ENCODE measurements at regions not wholly inside any gene's neighbourhood (a gene's known extent, or its start where the extent isn't known, plus 50 kb on each side); places are given as distances from the start of the nearest gene placed in this dataset.

DNA sequence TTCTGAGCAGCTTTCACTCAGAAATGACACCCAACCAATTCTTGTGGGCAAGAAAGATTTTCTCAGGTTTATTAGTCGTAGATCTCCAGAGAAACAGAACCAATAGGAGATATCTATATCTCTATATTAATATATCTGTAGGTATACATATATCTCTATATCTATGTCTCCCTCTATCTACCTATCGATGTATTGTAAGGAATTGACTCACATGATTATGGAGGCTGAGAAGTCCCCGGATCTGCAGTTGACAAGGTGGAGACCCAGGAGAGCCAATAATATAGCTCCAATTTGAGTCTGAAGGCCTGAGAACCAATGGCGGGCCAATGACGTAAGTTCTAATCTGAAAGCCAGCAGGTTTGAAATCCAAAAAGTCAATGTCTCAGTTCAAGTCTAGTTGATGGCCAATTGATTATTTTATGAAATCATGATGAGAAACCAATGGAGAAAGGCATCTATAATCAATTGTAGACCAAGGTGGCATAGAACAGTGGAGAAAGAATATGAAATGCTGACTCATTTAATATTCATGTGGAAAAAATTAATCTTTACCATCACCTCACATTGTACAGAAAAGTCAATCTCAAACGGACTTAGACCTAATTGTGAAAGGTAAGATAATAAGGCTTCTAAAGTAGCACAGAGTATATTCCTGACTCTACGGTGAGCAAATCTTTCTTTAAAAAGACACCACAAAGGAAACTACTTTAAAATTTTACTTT is 65.6 kb upstream of the CHRNA7 start:
- DNase-seq (ENCODE audit: low read depth) (no peak), FAIRE-seq (no peak)
- Histone ChIP-seq H3K27me3 (ENCODE audit: control insufficient read depth, insufficient read depth, low read length) (no peaks in the 10 kb centered on the region), H3K36me3 (ENCODE audit: control insufficient read depth, insufficient read depth, low read length) (no peaks in the 10 kb centered on the region), H3K4me3 (ENCODE audit: low read depth, low read length) (no peak overlapping the region)
- TF ChIP-seq, protein P1, sequence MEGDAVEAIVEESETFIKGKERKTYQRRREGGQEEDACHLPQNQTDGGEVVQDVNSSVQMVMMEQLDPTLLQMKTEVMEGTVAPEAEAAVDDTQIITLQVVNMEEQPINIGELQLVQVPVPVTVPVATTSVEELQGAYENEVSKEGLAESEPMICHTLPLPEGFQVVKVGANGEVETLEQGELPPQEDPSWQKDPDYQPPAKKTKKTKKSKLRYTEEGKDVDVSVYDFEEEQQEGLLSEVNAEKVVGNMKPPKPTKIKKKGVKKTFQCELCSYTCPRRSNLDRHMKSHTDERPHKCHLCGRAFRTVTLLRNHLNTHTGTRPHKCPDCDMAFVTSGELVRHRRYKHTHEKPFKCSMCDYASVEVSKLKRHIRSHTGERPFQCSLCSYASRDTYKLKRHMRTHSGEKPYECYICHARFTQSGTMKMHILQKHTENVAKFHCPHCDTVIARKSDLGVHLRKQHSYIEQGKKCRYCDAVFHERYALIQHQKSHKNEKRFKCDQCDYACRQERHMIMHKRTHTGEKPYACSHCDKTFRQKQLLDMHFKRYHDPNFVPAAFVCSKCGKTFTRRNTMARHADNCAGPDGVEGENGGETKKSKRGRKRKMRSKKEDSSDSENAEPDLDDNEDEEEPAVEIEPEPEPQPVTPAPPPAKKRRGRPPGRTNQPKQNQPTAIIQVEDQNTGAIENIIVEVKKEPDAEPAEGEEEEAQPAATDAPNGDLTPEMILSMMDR (IDR thresholded peaks at IDR 0.05; ENCODE audit: insufficient read depth, low read length, severe bottlenecking): no peak

DNA sequence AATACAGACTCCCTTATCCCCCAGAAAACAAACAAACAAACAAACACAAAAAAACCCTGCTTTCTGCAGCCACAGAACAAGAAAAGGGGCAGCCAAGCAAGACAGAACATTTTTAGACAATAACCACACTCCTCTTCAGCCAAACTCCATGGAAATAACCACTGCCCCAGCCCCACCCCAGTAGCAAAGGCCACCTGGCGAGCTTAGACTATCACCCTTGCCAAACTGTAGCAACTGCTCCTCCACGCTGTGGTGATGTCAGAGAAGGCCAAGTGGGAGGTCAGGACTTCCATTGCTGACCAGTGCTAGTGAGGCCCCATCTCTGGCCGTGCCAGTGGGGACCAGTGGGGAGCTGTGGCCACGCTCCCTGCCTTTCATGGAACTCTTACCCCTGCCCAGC is 60.3 kb upstream of the CHRNA7 start:
- Histone ChIP-seq H3K27me3 (ENCODE audit: control insufficient read depth, insufficient read depth, low read length) (no peaks in the 10 kb centered on the region), H3K36me3 (ENCODE audit: control insufficient read depth, insufficient read depth, low read length) (no peaks in the 10 kb centered on the region), H3K4me3 (ENCODE audit: low read depth, low read length) (no peak overlapping the region)
- TF ChIP-seq, protein P1 (IDR thresholded peaks at IDR 0.05; ENCODE audit: insufficient read depth, low read length, severe bottlenecking): no peak
- FAIRE-seq: no peak
- DNase-seq (ENCODE audit: low read depth): no peak

DNA sequence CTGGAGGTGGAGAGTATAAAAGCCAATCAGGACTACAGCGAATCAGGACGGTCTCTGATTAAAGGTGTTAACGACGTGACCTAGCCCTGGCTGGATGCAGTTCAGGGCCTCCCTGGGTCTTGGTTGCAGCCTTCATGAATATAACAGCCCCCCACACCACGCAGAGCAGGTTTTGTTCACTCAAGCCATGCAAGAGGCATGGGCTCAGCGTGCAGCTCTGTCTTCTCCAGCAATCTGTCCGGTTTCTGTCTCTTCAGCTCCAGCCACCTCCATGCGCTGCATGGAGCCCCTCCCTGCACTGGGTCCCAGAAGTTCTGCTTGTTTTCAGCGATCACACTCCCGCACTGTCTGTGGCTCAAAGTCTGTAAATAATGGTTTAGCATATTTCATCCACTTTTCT is 57.1 kb upstream of the CHRNA7 start:
- TF ChIP-seq, protein P1 (IDR thresholded peaks at IDR 0.05; ENCODE audit: insufficient read depth, low read length, severe bottlenecking): no peak
- no peak for DNase-seq (ENCODE audit: low read depth)
- FAIRE-seq: no peak
- Histone ChIP-seq H3K27me3 (ENCODE audit: control insufficient read depth, insufficient read depth, low read length) (no peaks in the 10 kb centered on the region), H3K36me3 (ENCODE audit: control insufficient read depth, insufficient read depth, low read length) (no peaks in the 10 kb centered on the region), H3K4me3 (ENCODE audit: low read depth, low read length) (no peak overlapping the region)

GRCh38 chr15:31974154-31974794 is 56.0 kb upstream of the CHRNA7 start:
- DNase-seq (ENCODE audit: low read depth) (no peak), FAIRE-seq (no peak)
- TF ChIP-seq, protein P1 (IDR thresholded peaks at IDR 0.05; ENCODE audit: insufficient read depth, low read length, severe bottlenecking): no peak
- H3K27me3 ChIP-seq (ENCODE audit: control insufficient read depth, insufficient read depth, low read length): no peaks in the 10 kb centered on the region
- no peaks in the 10 kb centered on the region for H3K36me3 ChIP-seq (ENCODE audit: control insufficient read depth, insufficient read depth, low read length)
- no peak overlapping the region for H3K4me3 ChIP-seq (ENCODE audit: low read depth, low read length)

DNA sequence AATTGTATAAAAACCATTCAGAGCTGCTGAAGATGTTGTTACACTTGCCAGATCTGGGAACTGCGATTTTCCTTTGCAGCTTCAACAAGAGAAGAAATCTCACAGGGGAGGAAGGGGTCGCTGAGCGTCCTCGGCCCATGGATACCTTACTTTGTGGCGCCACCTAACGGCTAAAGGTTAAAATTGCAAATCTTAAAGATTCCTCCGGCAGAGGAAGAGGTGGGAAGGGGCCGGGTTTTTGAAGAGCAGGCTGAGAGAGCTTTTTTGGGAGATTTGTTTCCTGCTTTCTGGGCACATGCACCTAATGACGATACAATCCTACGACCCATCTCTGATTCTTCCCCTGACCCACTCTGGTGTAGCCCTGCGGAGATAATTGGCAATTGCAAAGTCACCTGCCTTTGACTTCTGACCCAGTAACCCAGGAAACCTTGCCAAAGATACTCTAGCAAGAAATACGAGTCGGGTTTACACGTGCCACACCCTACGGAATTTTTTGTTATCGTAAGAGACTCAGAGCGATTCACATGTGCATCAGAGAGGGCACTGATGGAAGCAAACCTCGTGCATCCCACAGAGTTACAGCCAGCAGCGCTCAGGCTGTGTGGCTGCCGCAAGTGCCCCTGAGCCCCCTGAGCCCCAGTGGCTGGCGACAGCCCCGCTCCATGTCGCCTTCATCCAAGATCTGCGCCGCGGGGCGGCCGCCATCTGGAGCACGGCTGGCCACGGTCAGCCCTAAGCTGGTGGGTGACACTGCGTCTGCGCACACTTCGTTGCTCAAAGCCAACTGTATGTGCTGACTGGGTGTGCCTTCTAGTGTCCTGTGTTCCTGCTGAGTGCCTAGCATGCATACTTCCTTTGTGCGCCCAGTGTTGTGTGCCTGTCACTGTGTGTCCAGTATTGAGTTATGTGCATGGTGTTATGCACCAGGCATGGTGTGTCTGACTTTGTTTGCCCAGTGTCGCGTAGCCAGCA is 55.2 kb upstream of the CHRNA7 start:
- FAIRE-seq (no peak), DNase-seq (ENCODE audit: low read depth) (peak; percentile 12)
- Histone ChIP-seq H3K27me3 (ENCODE audit: control insufficient read depth, insufficient read depth, low read length) (no peaks in the 10 kb centered on the region), H3K36me3 (ENCODE audit: control insufficient read depth, insufficient read depth, low read length) (no peaks in the 10 kb centered on the region), H3K4me3 (ENCODE audit: low read depth, low read length) (no peak overlapping the region)
- TF ChIP-seq, protein P1 (IDR thresholded peaks at IDR 0.05; ENCODE audit: insufficient read depth, low read length, severe bottlenecking): peak; percentile 66
